K562 (cell line): ENCODE measurements at regions not wholly inside any gene's neighbourhood (a gene's known extent, or its start where the extent isn't known, plus 50 kb on each side); places are given as distances from the start of the nearest gene placed in this dataset.

ENCODE experiments used
- ATAC-seq: fragments of 200-7000 bp; cut with Tn5 transposase; 3 replicates; pipeline ENCODE4 v1.9.1; 2020; ENCODE audit warnings: moderate library complexity
- BruUV-seq: library from RNA; stranded (reverse); fragments of 400-500 nt; replicated peaks from 2 replicates; lab custom pipeline; 2021; lab: Mats Ljungman, UMichigan
- CTCF ChIA-PET: fragments of 300-600 bp; formaldehyde crosslinking; extraction: SDS; loops from one replicate; lab custom pipeline; 2021; ENCODE audit warnings: low intra/inter-chr PET ratio; lab: Yijun Ruan, JAX
- POLR2A ChIA-PET: fragments of 300-600, 350-650 bp; sonication (Branson Sonifier 250); formaldehyde crosslinking; extraction: SDS; loops from one replicate; lab custom pipeline; 2021; ENCODE audit warnings: antibody characterized with exemption, inconsistent platforms; lab: Yijun Ruan, JAX
- DNase-seq, 4 experiments: peaks; one replicate each; pipeline versions ENCODE4 v3.0.0 to v3.0.0-alpha.2; 2011 to 2018; ENCODE audit warnings: low spot score in 3 of 4, mixed read lengths in 3 of 4; ENCODE audit errors: extremely low read depth in 1 of 4
- FAIRE-seq: peaks from 2 replicates; lab custom pipeline; 2011; peaks lifted over from hg19 to GRCh38; lab: Jason Lieb, UNC
- H2AFZ ChIP-seq: 2 replicates; pipeline ENCODE4 v1.6.0; 2011; ENCODE audit warnings: low read depth, low read length, control low read depth, inconsistent platforms
- H3K27ac ChIP-seq: fragments of 200-600 bp; 3 replicates; pipeline ENCODE4 v1.8.0; 2011; ENCODE audit warnings: low read depth, mild to moderate bottlenecking, control low read depth, inconsistent platforms, low read length, moderate library complexity, mixed read lengths; ENCODE audit errors: extremely low read depth
- H3K27me3 ChIP-seq, 2 experiments: fragments of 300-600 bp in 1 of 2; 2 replicates in 1 of 2; 3 replicates in 1 of 2; pipeline versions ENCODE4 v1.6.0 to v1.8.0; 2011; ENCODE audit warnings: inconsistent platforms in 2 of 2, low read length in 2 of 2, mild to moderate bottlenecking in 1 of 2, mixed read lengths in 1 of 2, moderate library complexity in 1 of 2; ENCODE audit not compliant: control insufficient read depth in 2 of 2, insufficient read depth in 2 of 2
- H3K36me3 ChIP-seq: fragments of 300-600 bp; 3 replicates; pipeline ENCODE4 v1.8.0; 2011; ENCODE audit warnings: mild to moderate bottlenecking, low read length, inconsistent platforms; ENCODE audit not compliant: control insufficient read depth, insufficient read depth
- H3K4me1 ChIP-seq, 2 experiments: fragments of 200-600 bp in 1 of 2; replicated peaks in 1 of 2; 2 replicates in 1 of 2; 3 replicates in 1 of 2; pipeline versions ENCODE4 v1.5.1 to v1.8.0; 2011; ENCODE audit warnings: inconsistent platforms in 2 of 2, low read length in 2 of 2, mild to moderate bottlenecking in 1 of 2, mixed read lengths in 1 of 2, moderate library complexity in 1 of 2; ENCODE audit not compliant: control insufficient read depth in 2 of 2, insufficient read depth in 2 of 2
- H3K4me2 ChIP-seq: 2 replicates; pipeline ENCODE4 v1.6.1; 2011; ENCODE audit warnings: low read length, control low read depth, inconsistent platforms, mixed read lengths; ENCODE audit not compliant: insufficient read depth
- H3K4me3 ChIP-seq: fragments of 200-600 bp; sonication (generic), shearing (Covaris generic); 2 replicates; pipeline ENCODE4 v1.5.1; 2016; ENCODE audit warnings: control low read depth, inconsistent platforms
- H3K79me2 ChIP-seq: fragments of 200-600 bp; 3 replicates; pipeline ENCODE4 v1.8.0; 2011; ENCODE audit warnings: low read length, inconsistent platforms; ENCODE audit not compliant: control insufficient read depth, insufficient read depth
- H3K9ac ChIP-seq, 2 experiments: 2 replicates each; pipeline versions ENCODE4 v1.6.0 to v1.6.1; 2011; ENCODE audit warnings: low read depth in 2 of 2, low read length in 2 of 2, control low read depth in 1 of 2, inconsistent platforms in 1 of 2, mild to moderate bottlenecking in 1 of 2, mixed read lengths in 1 of 2; ENCODE audit not compliant: insufficient read depth in 1 of 2
- H3K9me1 ChIP-seq: one replicate; pipeline ENCODE4 v1.6.0; 2011; ENCODE audit warnings: inconsistent platforms, mild to moderate bottlenecking, low read length, moderate library complexity; ENCODE audit not compliant: control insufficient read depth, insufficient read depth
- H3K9me3 ChIP-seq: replicated peaks from 2 replicates; pipeline ENCODE4 v1.5.1; 2011; ENCODE audit warnings: low read depth, low read length, inconsistent platforms; ENCODE audit not compliant: control insufficient read depth, insufficient read depth
- H4K20me1 ChIP-seq: replicated peaks from 2 replicates; pipeline ENCODE4 v1.6.1; 2011; ENCODE audit warnings: low read length, inconsistent platforms, mixed read lengths; ENCODE audit not compliant: control insufficient read depth, insufficient read depth
- ATF1 ChIP-seq, 2 experiments: fragments of 450-650 bp in 1 of 2; IDR thresholded peaks; 2 replicates each; pipeline ENCODE4 v1.6.1; 2016; ENCODE audit warnings: missing compliant biosample characterization in 1 of 2, missing genetic modification characterization in 1 of 2
- CREB1 ChIP-seq, 2 experiments: sonication (generic) in 1 of 2; formaldehyde crosslinking in 1 of 2; IDR thresholded peaks; 2 replicates each; pipeline versions ENCODE4 v1.6.1 to v1.8.0; 2012 to 2022; ENCODE audit warnings: inconsistent platforms in 1 of 2, mild to moderate bottlenecking in 1 of 2, missing genetic modification reagents in 1 of 2, moderate library complexity in 1 of 2
- EZH2 ChIP-seq: IDR thresholded peaks from 2 replicates; pipeline ENCODE4 v1.6.1; 2012; ENCODE audit warnings: low read depth, mild to moderate bottlenecking, inconsistent platforms, low read length, borderline replicate concordance
- FIP1L1 ChIP-seq: fragments of 200-400 bp; formaldehyde crosslinking; IDR thresholded peaks from 2 replicates; pipeline ENCODE4 v1.6.1; 2018; ENCODE audit warnings: mild to moderate bottlenecking, low read depth, low read length; ENCODE audit not compliant: poor library complexity, severe bottlenecking
- KLF10 ChIP-seq: fragments of 250-450 bp; sonication (Bioruptor Pico); IDR thresholded peaks from 2 replicates; pipeline ENCODE4 v1.6.1; 2021; ENCODE audit warnings: matching md5 sums
- KLF6 ChIP-seq: fragments of 250-450 bp; sonication (Bioruptor Pico); IDR thresholded peaks from 2 replicates; pipeline ENCODE4 v1.4.0; 2020; ENCODE audit warnings: mild to moderate bottlenecking, moderate library complexity, borderline replicate concordance
- NCOR1 ChIP-seq: fragments of 450-650 bp; IDR thresholded peaks from 2 replicates; pipeline ENCODE4 v1.6.1; 2016; ENCODE audit warnings: mild to moderate bottlenecking, moderate library complexity
- PHTF2 ChIP-seq: fragments of 250-450 bp; sonication (Bioruptor Pico); IDR thresholded peaks from 2 replicates; pipeline ENCODE4 v1.5.0; 2021; ENCODE audit warnings: mild to moderate bottlenecking
- POU5F1 ChIP-seq: fragments of 150-350 bp; IDR thresholded peaks from 2 replicates; pipeline ENCODE4 v1.6.1; 2014; ENCODE audit warnings: borderline replicate concordance, low read length, low read depth, mild to moderate bottlenecking; ENCODE audit not compliant: partially characterized antibody
- TEAD1 ChIP-seq, 2 experiments: fragments of 450-650 bp in 1 of 2; sonication (generic) in 1 of 2; formaldehyde crosslinking; IDR thresholded peaks; 2 replicates each; pipeline versions ENCODE4 v1.4.0 to v1.8.0; 2020 to 2022; ENCODE audit warnings: mild to moderate bottlenecking in 2 of 2, missing genetic modification reagents in 1 of 2
- ZC3H8 ChIP-seq: fragments of 450-650 bp; IDR thresholded peaks from 2 replicates; pipeline ENCODE4 v1.6.1; 2017
- ZNF143 ChIP-seq: sonication (generic); formaldehyde crosslinking; IDR thresholded peaks from 2 replicates; pipeline ENCODE4 v1.9.0; 2022; ENCODE audit warnings: mild to moderate bottlenecking, missing genetic modification reagents
- ZNF197 ChIP-seq: fragments of 200-800 bp; sonication (Bioruptor generic); IDR thresholded peaks from 2 replicates; pipeline ENCODE4 v1.6.1; 2016; ENCODE audit warnings: low read depth, missing genetic modification characterization, missing compliant biosample characterization
- ZNF408 ChIP-seq: fragments of 250-450 bp; sonication (Bioruptor Pico); IDR thresholded peaks from 2 replicates; pipeline ENCODE4 v1.4.0; 2020; ENCODE audit warnings: low read depth, mild to moderate bottlenecking, moderate library complexity
- ZNF583 ChIP-seq: fragments of 250-450 bp; sonication (Bioruptor Pico); IDR thresholded peaks from 2 replicates; pipeline ENCODE4 v1.4.0; 2020
- ZNF76 ChIP-seq: fragments of 250-450 bp; sonication (Bioruptor Pico); IDR thresholded peaks from 2 replicates; pipeline ENCODE4 v1.4.0; 2020; ENCODE audit warnings: mild to moderate bottlenecking, moderate library complexity, borderline replicate concordance
- ZNF785 ChIP-seq: fragments of 250-450 bp; sonication (Bioruptor Pico); IDR thresholded peaks from 2 replicates; pipeline ENCODE4 v1.4.0; 2020; ENCODE audit warnings: mild to moderate bottlenecking
- in situ Hi-C: fragments of 300-500 bp; cut with MboI; formaldehyde crosslinking; loops from 4 replicates; pipeline ENCODE4 v1.15.0; 2018; ENCODE audit warnings: inconsistent platforms, mixed read lengths
- intact Hi-C: fragments of 100-400 bp; cut with micrococcal nuclease; formaldehyde crosslinking; loops from 2 replicates; pipeline ENCODE4 v1.14.2; 2022
- TF ChIP-seq, protein P1 (sequence below): fragments of 250-450 bp; sonication (Bioruptor Pico); IDR thresholded peaks from 2 replicates; pipeline ENCODE4 v1.8.0; 2022; ENCODE audit warnings: moderate library complexity, mild to moderate bottlenecking, inconsistent platforms
- TF ChIP-seq, protein P2 (sequence below), 2 experiments: fragments of 450-650 bp; IDR thresholded peaks; 2 replicates each; pipeline ENCODE4 v1.6.1; 2016

DNA sequence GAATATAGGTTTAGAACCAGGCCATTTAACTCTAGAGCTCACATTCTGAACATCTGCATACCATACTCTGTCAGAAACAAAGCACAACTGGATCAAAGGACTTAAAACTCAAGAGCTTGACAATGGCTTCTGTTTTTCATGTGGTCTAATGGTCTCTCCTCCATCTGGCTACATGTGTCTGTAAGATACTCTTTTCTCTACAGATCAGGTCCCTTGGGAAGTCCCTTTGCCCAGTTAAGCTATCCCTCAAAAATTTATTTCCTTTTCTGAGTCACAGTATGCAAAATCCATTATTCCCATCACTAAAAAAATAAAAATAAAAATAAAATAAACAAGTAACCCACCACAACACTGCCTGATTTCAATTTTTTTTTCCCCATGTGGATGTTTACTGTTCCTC, 357.0 kb upstream of the PRMT6 start (continued):
- TF ChIP-seq, protein P1, sequence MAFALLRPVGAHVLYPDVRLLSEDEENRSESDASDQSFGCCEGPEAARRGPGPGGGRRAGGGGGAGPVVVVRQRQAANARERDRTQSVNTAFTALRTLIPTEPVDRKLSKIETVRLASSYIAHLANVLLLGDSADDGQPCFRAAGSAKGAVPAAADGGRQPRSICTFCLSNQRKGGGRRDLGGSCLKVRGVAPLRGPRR: no peak

- no peaks in the 10 kb centered on the region for H3K4me1 ChIP-seq
- no peak overlapping the region for H3K4me3 ChIP-seq
- intact Hi-C loops (no loop called here), in situ Hi-C loops (no loop called here)
- H3K36me3 ChIP-seq: no peaks in the 10 kb centered on the region
- H3K9me1 ChIP-seq: no peaks in the 10 kb centered on the region
- no peaks in the 10 kb centered on the region for H3K79me2 ChIP-seq
- H3K9me3 ChIP-seq: no peaks in the 10 kb centered on the region
- ChIA-PET POLR2A (no interaction called here), CTCF (no interaction called here)
- no peak overlapping the region for H3K4me2 ChIP-seq
- DNase-seq (no peak), ATAC-seq (no peak), FAIRE-seq (no peak)
- H3K27ac ChIP-seq: no peak overlapping the region
- H3K9ac ChIP-seq: no peak overlapping the region
- H4K20me1 ChIP-seq: no peaks in the 10 kb centered on the region
- no peak for TF ChIP-seq ATF1 (CRISPR knock-in tag; IDR thresholded peaks at IDR 0.05)
- no peak for TF ChIP-seq ATF1 (tag; IDR thresholded peaks at IDR 0.05)
- TF ChIP-seq ZNF197 (CRISPR knock-in tag): no peak
- TF ChIP-seq KLF10 (CRISPR knock-in tag): no peak
- TF ChIP-seq, protein P2, sequence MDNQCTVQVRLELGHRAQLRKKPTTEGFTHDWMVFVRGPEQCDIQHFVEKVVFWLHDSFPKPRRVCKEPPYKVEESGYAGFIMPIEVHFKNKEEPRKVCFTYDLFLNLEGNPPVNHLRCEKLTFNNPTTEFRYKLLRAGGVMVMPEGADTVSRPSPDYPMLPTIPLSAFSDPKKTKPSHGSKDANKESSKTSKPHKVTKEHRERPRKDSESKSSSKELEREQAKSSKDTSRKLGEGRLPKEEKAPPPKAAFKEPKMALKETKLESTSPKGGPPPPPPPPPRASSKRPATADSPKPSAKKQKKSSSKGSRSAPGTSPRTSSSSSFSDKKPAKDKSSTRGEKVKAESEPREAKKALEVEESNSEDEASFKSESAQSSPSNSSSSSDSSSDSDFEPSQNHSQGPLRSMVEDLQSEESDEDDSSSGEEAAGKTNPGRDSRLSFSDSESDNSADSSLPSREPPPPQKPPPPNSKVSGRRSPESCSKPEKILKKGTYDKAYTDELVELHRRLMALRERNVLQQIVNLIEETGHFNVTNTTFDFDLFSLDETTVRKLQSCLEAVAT (IDR thresholded peaks at IDR 0.05): no peak
- TF ChIP-seq KLF6 (CRISPR knock-in tag): no peak
- no peak for TF ChIP-seq ZNF143 (CRISPR knock-in tag)
- TF ChIP-seq ZNF583 (CRISPR knock-in tag): no peak
- no peak for TF ChIP-seq PHTF2
- TF ChIP-seq POU5F1: no peak
- no peak for TF ChIP-seq TEAD1 (CRISPR knock-in tag; IDR thresholded peaks at IDR 0.05)
- TF ChIP-seq ZNF76 (CRISPR knock-in tag): no peak
- TF ChIP-seq ZC3H8: no peak
- no peak for TF ChIP-seq ZNF785 (CRISPR knock-in tag)
- no peak for TF ChIP-seq NCOR1
- TF ChIP-seq FIP1L1: no peak
- no peak for TF ChIP-seq CREB1 (IDR thresholded peaks at IDR 0.05)
- no peak for TF ChIP-seq CREB1 (CRISPR knock-in tag; IDR thresholded peaks at IDR 0.05)
- TF ChIP-seq ZNF408: no peak
- TF ChIP-seq EZH2: no peak
- H2AFZ ChIP-seq: no peak overlapping the region
- no TSS peak for BruUV-seq
- H3K27me3 ChIP-seq: no peaks in the 10 kb centered on the region
These were observed 356.3 kb upstream of the PRMT6 start for GRCh38 chr1:106700211-106700610.
